Esophagus mucosa (tissue), 1 donor: ENCODE measurements at regions not wholly inside any gene's neighbourhood (a gene's known extent, or its start where the extent isn't known, plus 50 kb on each side); places are given as distances from the start of the nearest gene placed in this dataset.
"Not testable (repeated sequence)": the region's sequence is repeated elsewhere in the genome, so short reads cannot be mapped to it uniquely, and the experiment has no call there.

Source experiments
- ATAC-seq: fragments of 200-7000 bp; cut with Tn5 transposase; one replicate; pipeline ENCODE4 v1.9.1; 2020
- donor health status: DM: yes; HTN: yes; CAD: no.

GRCh38 chr14:45705940-45706534 lies 453.0 kb upstream of the MIS18BP1 start:
- ATAC-seq: no peak

- ATAC-seq: no peak
These were observed 446.5 kb upstream of the MIS18BP1 start for GRCh38 chr14:45699471-45699870.

GRCh38 chr14:45698462-45699134 lies 445.6 kb upstream of the MIS18BP1 start:
- ATAC-seq: no peak

- ATAC-seq: no peak
These were observed 433.8 kb upstream of the MIS18BP1 start for GRCh38 chr14:45686771-45687170.

- no peak for ATAC-seq
These were observed 427.5 kb upstream of the MIS18BP1 start for GRCh38 chr14:45680531-45680930.

- peak; percentile 52 for ATAC-seq
These were observed 426.9 kb upstream of the MIS18BP1 start for GRCh38 chr14:45679853-45680252.

GRCh38 chr14:45678163-45678562 lies 425.2 kb upstream of the MIS18BP1 start:
- ATAC-seq: no peak

GRCh38 chr14:45673420-45673819 lies 420.4 kb upstream of the MIS18BP1 start:
- no peak for ATAC-seq

GRCh38 chr14:45664668-45665356 lies 411.8 kb upstream of the MIS18BP1 start:
- no peak for ATAC-seq

- ATAC-seq: no peak
These were observed 405.9 kb upstream of the MIS18BP1 start for GRCh38 chr14:45658917-45659299.

GRCh38 chr14:45658226-45658916 lies 405.4 kb upstream of the MIS18BP1 start:
- ATAC-seq: no peak

GRCh38 chr14:45651890-45652289 lies 398.9 kb upstream of the MIS18BP1 start:
- ATAC-seq: no peak

GRCh38 chr14:45650754-45651153 lies 397.8 kb upstream of the MIS18BP1 start:
- no peak for ATAC-seq

GRCh38 chr14:45649051-45649450 lies 396.0 kb upstream of the MIS18BP1 start:
- no peak for ATAC-seq

- ATAC-seq: no peak
These were observed 388.5 kb upstream of the MIS18BP1 start for GRCh38 chr14:45641541-45641940.

GRCh38 chr14:45634651-45635441 lies 381.8 kb upstream of the MIS18BP1 start:
- not testable (repeated sequence) for ATAC-seq

GRCh38 chr14:45633220-45633984 lies 380.4 kb upstream of the MIS18BP1 start:
- ATAC-seq: no peak

GRCh38 chr14:45621731-45622130 lies 368.7 kb upstream of the MIS18BP1 start:
- ATAC-seq: no peak

GRCh38 chr14:45619831-45620230 lies 366.8 kb upstream of the MIS18BP1 start:
- no peak for ATAC-seq

GRCh38 chr14:45610318-45610717 lies 357.3 kb upstream of the MIS18BP1 start:
- no peak for ATAC-seq

GRCh38 chr14:45587142-45587541 lies 334.1 kb upstream of the MIS18BP1 start:
- no peak for ATAC-seq

GRCh38 chr14:45559626-45560025 lies 306.6 kb upstream of the MIS18BP1 start:
- ATAC-seq: no peak
